Neural progenitor cell (in vitro differentiated cells): ENCODE measurements at regions not wholly inside any gene's neighbourhood (a gene's known extent, or its start where the extent isn't known, plus 50 kb on each side); places are given as distances from the start of the nearest gene placed in this dataset.
A peak's percentile ranks its signal among the peaks of the same experiment; 100 is the strongest.

Experiments used
- DNase-seq: peaks from one replicate; pipeline ENCODE4 v3.0.0-alpha.2; 2016; ENCODE audit warnings: low spot score
- H2AFZ ChIP-seq: fragments of 200-600 bp; sonication (generic); replicated peaks from 2 replicates; pipeline ENCODE4 v1.6.1; 2016; ENCODE audit warnings: antibody characterized with exemption
- H3F3A ChIP-seq: fragments of 200-600 bp; sonication (generic); 2 replicates; pipeline ENCODE4 v1.6.1; 2016; ENCODE audit warnings: antibody characterized with exemption, low read depth
- H3K27ac ChIP-seq: fragments of 200-600 bp; sonication (generic); 2 replicates; pipeline ENCODE4 v1.5.1; 2016; ENCODE audit warnings: mild to moderate bottlenecking
- H3K27me3 ChIP-seq: fragments of 200-600 bp; sonication (generic); 2 replicates; pipeline ENCODE4 v1.6.1; 2016; ENCODE audit warnings: mild to moderate bottlenecking, moderate library complexity
- H3K36me3 ChIP-seq: fragments of 200-600 bp; sonication (generic); 2 replicates; pipeline ENCODE4 v1.5.1; 2016
- H3K4me1 ChIP-seq: fragments of 200-600 bp; sonication (generic); 2 replicates; pipeline ENCODE4 v1.6.1; 2016; ENCODE audit warnings: mixed run types
- H3K4me2 ChIP-seq: fragments of 200-600 bp; sonication (generic); 2 replicates; pipeline ENCODE4 v1.6.1; 2016
- H3K4me3 ChIP-seq: fragments of 200-600 bp; sonication (generic); 2 replicates; pipeline ENCODE4 v1.5.1; 2016
- H3K79me2 ChIP-seq: fragments of 200-600 bp; sonication (generic); 2 replicates; pipeline ENCODE4 v1.6.1; 2016; ENCODE audit warnings: low read depth
- H3K9ac ChIP-seq: fragments of 200-600 bp; sonication (generic); 2 replicates; pipeline ENCODE4 v1.6.1; 2016
- H3K9me3 ChIP-seq: fragments of 200-600 bp; sonication (generic); 2 replicates; pipeline ENCODE4 v1.5.1; 2016; ENCODE audit warnings: low read depth
- H4K20me1 ChIP-seq: fragments of 200-600 bp; sonication (generic); 2 replicates; pipeline ENCODE4 v1.6.1; 2016; ENCODE audit warnings: low read depth
- H3K27ac Mint-ChIP-seq: 3 replicates; pipeline ENCODE4 v1.8.0; 2021; ENCODE audit warnings: mixed read lengths
- H3K27me3 Mint-ChIP-seq: 2 replicates; pipeline ENCODE4 v1.8.0; 2022; ENCODE audit warnings: low read depth, mild to moderate bottlenecking, inconsistent platforms, moderate library complexity, mixed read lengths; ENCODE audit not compliant: insufficient read depth
- H3K36me3 Mint-ChIP-seq: 3 replicates; pipeline ENCODE4 v1.8.0; 2021; ENCODE audit warnings: mixed read lengths
- H3K4me1 Mint-ChIP-seq: 3 replicates; pipeline ENCODE4 v1.8.0; 2021; ENCODE audit warnings: mixed read lengths
- H3K4me3 Mint-ChIP-seq: 3 replicates; pipeline ENCODE4 v1.8.0; 2021; ENCODE audit warnings: mild to moderate bottlenecking, moderate library complexity, mixed read lengths
- H3K9me3 Mint-ChIP-seq: 3 replicates; pipeline ENCODE4 v1.8.0; 2020; ENCODE audit warnings: mixed read lengths
- EZH2 ChIP-seq: fragments of 200-600 bp; sonication (generic); IDR thresholded peaks from 2 replicates; pipeline ENCODE4 v1.6.1; 2017; ENCODE audit warnings: antibody characterized with exemption, mild to moderate bottlenecking, moderate library complexity
- EZH2phosphoT487 ChIP-seq: fragments of 200-600 bp; sonication (generic); IDR thresholded peaks from 2 replicates; pipeline ENCODE4 v1.6.1; 2017; ENCODE audit warnings: antibody characterized with exemption
- TF ChIP-seq, protein P1 (sequence below): fragments of 200-600 bp; sonication (generic); IDR thresholded peaks from 2 replicates; pipeline ENCODE4 v1.5.1; 2017; ENCODE audit warnings: antibody characterized with exemption, mild to moderate bottlenecking

DNA sequence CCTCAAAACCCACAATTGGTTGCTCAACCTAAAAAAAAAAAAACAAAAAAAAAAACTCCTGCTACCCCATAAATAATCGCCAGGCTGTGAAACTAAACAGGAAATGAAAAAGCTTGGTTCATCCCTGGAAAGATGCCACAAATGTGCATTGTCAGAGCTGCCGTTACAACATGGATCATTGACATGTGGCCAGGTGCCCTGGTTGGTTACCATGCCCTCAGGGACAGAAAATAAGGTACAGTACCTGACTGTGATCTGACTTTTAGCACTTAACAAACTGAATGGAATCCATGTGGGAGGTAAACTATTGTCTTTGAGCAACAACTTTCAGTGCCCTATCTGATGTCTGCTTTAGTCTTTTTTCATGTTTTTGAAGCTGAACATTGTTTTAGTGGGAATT, 118.0 kb upstream of the RPL34 start:
- H3K9me3 ChIP-seq = no peaks in the 10 kb centered on the region
- no peak overlapping the region for H3K27ac Mint-ChIP-seq
- no peaks in the 10 kb centered on the region for H3K36me3 ChIP-seq
- peaks cover 4% of the 10 kb centered on the region for H3K36me3 Mint-ChIP-seq
- no peaks in the 10 kb centered on the region for H3F3A ChIP-seq
- DNase-seq = no peak
- no peak overlapping the region for H2AFZ ChIP-seq
- H3K4me1 Mint-ChIP-seq = no peaks in the 10 kb centered on the region
- no peaks in the 10 kb centered on the region for H3K27me3 Mint-ChIP-seq
- H3K4me1 ChIP-seq = no peaks in the 10 kb centered on the region
- no peaks in the 10 kb centered on the region for H3K79me2 ChIP-seq
- no peak overlapping the region for H3K9ac ChIP-seq
- H3K9me3 Mint-ChIP-seq = peaks cover 36% of the 10 kb centered on the region
- H3K4me3 Mint-ChIP-seq = no peak overlapping the region
- H3K4me3 ChIP-seq = no peak overlapping the region
- H4K20me1 ChIP-seq = no peaks in the 10 kb centered on the region
- no peak overlapping the region for H3K4me2 ChIP-seq
- TF ChIP-seq, protein P1, sequence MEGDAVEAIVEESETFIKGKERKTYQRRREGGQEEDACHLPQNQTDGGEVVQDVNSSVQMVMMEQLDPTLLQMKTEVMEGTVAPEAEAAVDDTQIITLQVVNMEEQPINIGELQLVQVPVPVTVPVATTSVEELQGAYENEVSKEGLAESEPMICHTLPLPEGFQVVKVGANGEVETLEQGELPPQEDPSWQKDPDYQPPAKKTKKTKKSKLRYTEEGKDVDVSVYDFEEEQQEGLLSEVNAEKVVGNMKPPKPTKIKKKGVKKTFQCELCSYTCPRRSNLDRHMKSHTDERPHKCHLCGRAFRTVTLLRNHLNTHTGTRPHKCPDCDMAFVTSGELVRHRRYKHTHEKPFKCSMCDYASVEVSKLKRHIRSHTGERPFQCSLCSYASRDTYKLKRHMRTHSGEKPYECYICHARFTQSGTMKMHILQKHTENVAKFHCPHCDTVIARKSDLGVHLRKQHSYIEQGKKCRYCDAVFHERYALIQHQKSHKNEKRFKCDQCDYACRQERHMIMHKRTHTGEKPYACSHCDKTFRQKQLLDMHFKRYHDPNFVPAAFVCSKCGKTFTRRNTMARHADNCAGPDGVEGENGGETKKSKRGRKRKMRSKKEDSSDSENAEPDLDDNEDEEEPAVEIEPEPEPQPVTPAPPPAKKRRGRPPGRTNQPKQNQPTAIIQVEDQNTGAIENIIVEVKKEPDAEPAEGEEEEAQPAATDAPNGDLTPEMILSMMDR = no peak
- TF ChIP-seq EZH2 (no peak), EZH2phosphoT487 (no peak)
- no peak overlapping the region for H3K27ac ChIP-seq
- H3K27me3 ChIP-seq = no peaks in the 10 kb centered on the region

DNA sequence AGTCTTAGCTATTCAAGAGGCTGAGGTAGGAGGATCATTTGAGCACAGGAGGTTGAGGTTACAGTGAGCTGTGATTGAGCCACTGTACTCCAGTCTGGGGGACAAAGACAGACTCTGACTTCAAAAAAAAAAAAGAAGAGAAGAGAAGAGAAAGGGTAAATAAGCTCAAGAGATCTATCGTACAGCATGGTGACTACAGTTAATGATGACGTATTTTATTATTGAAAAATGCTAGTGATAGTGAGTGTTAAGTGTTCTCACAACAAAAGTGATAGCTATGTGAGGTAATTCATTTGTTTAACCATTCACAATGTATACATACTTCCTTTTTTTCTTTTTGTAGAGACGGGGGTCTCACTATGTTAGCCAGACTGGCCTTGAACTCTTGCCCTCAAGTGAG, 121.5 kb upstream of the RPL34 start:
- H3K4me3 ChIP-seq = no peak overlapping the region
- TF ChIP-seq, protein P1 = no peak
- TF ChIP-seq EZH2phosphoT487 = no peak
- no peaks in the 10 kb centered on the region for H3K4me1 Mint-ChIP-seq

DNA sequence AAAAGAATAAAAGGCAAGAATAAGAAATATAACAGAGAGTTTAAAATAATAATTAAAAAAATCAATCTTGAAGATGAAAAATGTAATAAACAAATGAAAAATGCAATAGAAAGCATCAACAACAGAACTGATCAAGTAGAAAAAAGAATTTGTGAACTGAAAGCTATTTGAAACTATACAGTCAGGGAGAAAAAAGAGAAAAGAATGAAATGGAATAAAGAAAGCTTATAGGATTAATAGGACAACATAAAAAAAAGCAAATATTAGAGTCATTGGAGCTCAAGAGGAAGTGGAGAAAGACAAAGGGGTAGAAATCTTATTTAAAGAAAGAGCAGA, 126.8 kb upstream of the RPL34 start:
- Histone ChIP-seq H3K79me2 (no peaks in the 10 kb centered on the region), H3F3A (no peaks in the 10 kb centered on the region), H3K4me2 (no peak overlapping the region), H3K36me3 (no peaks in the 10 kb centered on the region), H3K9ac (no peak overlapping the region), H3K27me3 (no peaks in the 10 kb centered on the region), H3K4me1 (no peaks in the 10 kb centered on the region), H3K4me3 (no peak overlapping the region), H2AFZ (no peak overlapping the region), H3K27ac (no peak overlapping the region), H4K20me1 (no peaks in the 10 kb centered on the region), H3K9me3 (no peaks in the 10 kb centered on the region)
- peaks cover 34% of the 10 kb centered on the region for H3K9me3 Mint-ChIP-seq
- no peak for TF ChIP-seq EZH2
- H3K27ac Mint-ChIP-seq = no peak overlapping the region
- no peaks in the 10 kb centered on the region for H3K4me1 Mint-ChIP-seq
- H3K4me3 Mint-ChIP-seq = no peak overlapping the region
- peaks cover 2% of the 10 kb centered on the region for H3K27me3 Mint-ChIP-seq
- no peaks in the 10 kb centered on the region for H3K36me3 Mint-ChIP-seq
- no peak for DNase-seq

More for the DNA sequence above, 121.5 kb upstream of the RPL34 start:
- peaks cover 2% of the 10 kb centered on the region for H3K27me3 Mint-ChIP-seq
- H3K9me3 Mint-ChIP-seq = peaks cover 32% of the 10 kb centered on the region
- no peaks in the 10 kb centered on the region for H3F3A ChIP-seq
- H4K20me1 ChIP-seq = no peaks in the 10 kb centered on the region
- DNase-seq = no peak
- no peak overlapping the region for H3K9ac ChIP-seq
- H3K27me3 ChIP-seq = no peaks in the 10 kb centered on the region
- no peak overlapping the region for H3K4me3 Mint-ChIP-seq
- H3K27ac Mint-ChIP-seq = no peak overlapping the region
- peaks cover 2% of the 10 kb centered on the region for H3K36me3 Mint-ChIP-seq
- no peaks in the 10 kb centered on the region for H3K4me1 ChIP-seq
- H3K4me2 ChIP-seq = no peak overlapping the region
- no peak overlapping the region for H3K27ac ChIP-seq
- H3K36me3 ChIP-seq = no peaks in the 10 kb centered on the region
- no peaks in the 10 kb centered on the region for H3K9me3 ChIP-seq
- H2AFZ ChIP-seq = no peak overlapping the region
- H3K79me2 ChIP-seq = no peaks in the 10 kb centered on the region

DNA sequence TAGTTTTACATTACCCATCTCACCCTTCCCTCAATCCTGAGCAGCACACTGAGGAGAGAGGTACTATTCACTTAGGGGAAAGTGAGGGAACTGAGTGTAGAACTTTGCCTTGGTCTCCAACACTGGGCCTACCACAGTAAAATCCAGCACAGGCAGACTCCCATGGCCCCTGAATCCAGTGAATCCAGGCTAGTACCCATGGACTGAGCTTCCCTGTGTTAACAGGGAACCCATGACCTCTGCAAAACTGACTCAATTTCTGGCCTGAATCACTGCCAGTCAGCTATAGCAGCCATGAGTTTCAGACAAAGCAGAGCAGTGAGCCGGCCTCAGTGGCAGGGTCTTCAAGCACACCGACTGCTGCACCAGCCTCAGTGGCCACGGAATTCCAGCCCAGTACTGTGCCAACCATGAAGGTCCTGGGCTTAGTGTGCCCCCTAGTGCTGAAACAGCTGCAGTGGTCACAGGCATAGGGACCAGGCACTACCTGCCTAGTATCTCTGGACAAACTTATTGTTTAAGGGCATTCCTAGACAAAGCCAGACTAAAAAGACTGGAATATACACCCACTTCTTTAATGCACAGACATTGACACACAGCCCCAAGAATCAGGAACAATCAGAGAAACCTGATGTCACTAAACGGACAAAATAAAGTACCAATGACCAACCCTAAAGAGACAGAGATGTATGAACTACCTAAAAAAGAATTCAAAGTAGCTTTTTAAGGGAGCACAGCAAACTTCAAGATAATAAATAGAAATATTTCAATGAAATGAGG, 127.4 kb upstream of the RPL34 start:
- Mint-ChIP-seq H3K4me1 (no peaks in the 10 kb centered on the region), H3K9me3 (peaks cover 34% of the 10 kb centered on the region), H3K36me3 (no peaks in the 10 kb centered on the region), H3K4me3 (no peak overlapping the region), H3K27me3 (peaks cover 2% of the 10 kb centered on the region), H3K27ac (no peak overlapping the region)
- H3K27ac ChIP-seq = no peak overlapping the region
- no peak overlapping the region for H3K9ac ChIP-seq
- no peaks in the 10 kb centered on the region for H3K79me2 ChIP-seq
- H3K9me3 ChIP-seq = no peaks in the 10 kb centered on the region
- H4K20me1 ChIP-seq = no peaks in the 10 kb centered on the region
- H3K4me2 ChIP-seq = no peak overlapping the region
- no peak overlapping the region for H2AFZ ChIP-seq
- no peak for TF ChIP-seq EZH2
- TF ChIP-seq, protein P1 = peak; percentile 87
- peak; percentile 75 for DNase-seq
- H3K4me3 ChIP-seq = no peak overlapping the region
- no peaks in the 10 kb centered on the region for H3F3A ChIP-seq
- no peaks in the 10 kb centered on the region for H3K36me3 ChIP-seq
- H3K4me1 ChIP-seq = no peaks in the 10 kb centered on the region
- H3K27me3 ChIP-seq = no peaks in the 10 kb centered on the region
